ENCODE measurements at regions not wholly inside any gene's neighbourhood (a gene's known extent, or its start where the extent isn't known, plus 50 kb on each side); places are given as distances from the start of the nearest gene placed in this dataset.

DNA sequence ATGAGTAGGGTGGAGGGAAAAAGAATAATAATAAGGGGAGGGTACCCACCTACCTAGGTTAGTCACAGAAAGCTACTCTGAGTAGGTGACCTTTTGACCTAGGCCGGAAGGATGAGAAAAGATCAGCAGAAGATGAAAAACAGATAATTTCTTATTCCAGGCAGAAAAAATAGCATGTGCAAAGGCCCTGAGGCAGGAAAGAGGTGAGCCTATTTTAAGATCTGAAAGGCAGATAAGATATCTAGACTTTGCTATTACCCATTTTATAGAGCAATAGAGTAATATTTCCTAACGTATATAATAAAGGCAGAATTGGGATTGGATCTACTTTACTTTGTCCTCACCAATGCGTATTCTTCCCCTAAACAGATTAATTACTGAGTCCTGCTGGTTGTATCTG lies 393.9 kb upstream of the MPDZ start:
- Histone ChIP-seq H2AFZ (ENCODE audit: low read depth, low read length) (no peak overlapping the region), H3K36me3 (replicated peaks; ENCODE audit: low read depth, low read length) (no peaks in the 10 kb centered on the region), H3K79me2 (ENCODE audit: low read length) (no peaks in the 10 kb centered on the region), H3K9ac (ENCODE audit: low read length) (no peak overlapping the region), H3K4me1 (ENCODE audit: low read length) (no peaks in the 10 kb centered on the region), H3K9me3 (ENCODE audit: insufficient read depth, low read length) (no peaks in the 10 kb centered on the region), H4K20me1 (ENCODE audit: insufficient read depth, low read length) (no peaks in the 10 kb centered on the region), H3K27me3 (ENCODE audit: low read depth, low read length) (no peaks in the 10 kb centered on the region), H3K27ac (ENCODE audit: low read length) (no peak overlapping the region), H3K4me2 (ENCODE audit: low read length) (no peak overlapping the region), H3K4me3 (ENCODE audit: low read length) (no peak overlapping the region)
- TF ChIP-seq CTCF (IDR thresholded peaks at IDR 0.05; ENCODE audit: low read depth, low read length) (no peak), EZH2phosphoT487 (IDR thresholded peaks at IDR 0.05; ENCODE audit: low read depth) (no peak)

- Histone ChIP-seq H3K4me1 (ENCODE audit: low read length) (peaks cover 22% of the 10 kb centered on the region), H3K79me2 (ENCODE audit: low read length) (no peaks in the 10 kb centered on the region), H3K4me2 (ENCODE audit: low read length) (peak overlapping the region; percentile 2; the same call in 1 of the 2 replicates), H3K36me3 (replicated peaks; ENCODE audit: low read depth, low read length) (no peaks in the 10 kb centered on the region), H3K9ac (ENCODE audit: low read length) (no peak overlapping the region), H4K20me1 (ENCODE audit: insufficient read depth, low read length) (no peaks in the 10 kb centered on the region), H2AFZ (ENCODE audit: low read depth, low read length) (peak overlapping the region; percentile 1; the same call in 1 of the 2 replicates), H3K27ac (ENCODE audit: low read length) (no peak overlapping the region), H3K27me3 (ENCODE audit: low read depth, low read length) (no peaks in the 10 kb centered on the region), H3K4me3 (ENCODE audit: low read length) (no peak overlapping the region), H3K9me3 (ENCODE audit: insufficient read depth, low read length) (no peaks in the 10 kb centered on the region)
- TF ChIP-seq EZH2phosphoT487 (IDR thresholded peaks at IDR 0.05; ENCODE audit: low read depth) = no peak
- TF ChIP-seq CTCF (IDR thresholded peaks at IDR 0.05; ENCODE audit: low read depth, low read length) = no peak
These were observed 386.1 kb upstream of the MPDZ start for GRCh38 chr9:13665418-13666066.

- no peaks in the 10 kb centered on the region for H3K27me3 ChIP-seq (ENCODE audit: low read depth, low read length)
- no peaks in the 10 kb centered on the region for H3K9me3 ChIP-seq (ENCODE audit: insufficient read depth, low read length)
- peak overlapping the region; percentile 43 for H3K4me3 ChIP-seq (ENCODE audit: low read length)
- peak overlapping the region; percentile 22; the same call in 1 of the 2 replicates for H3K27ac ChIP-seq (ENCODE audit: low read length)
- H3K4me2 ChIP-seq (ENCODE audit: low read length) = peak overlapping the region; percentile 63
- no peak overlapping the region for H3K9ac ChIP-seq (ENCODE audit: low read length)
- no peaks in the 10 kb centered on the region for H3K36me3 ChIP-seq (replicated peaks; ENCODE audit: low read depth, low read length)
- no peaks in the 10 kb centered on the region for H3K79me2 ChIP-seq (ENCODE audit: low read length)
- TF ChIP-seq CTCF (IDR thresholded peaks at IDR 0.05; ENCODE audit: low read depth, low read length) = no peak
- TF ChIP-seq EZH2phosphoT487 (IDR thresholded peaks at IDR 0.05; ENCODE audit: low read depth) = no peak
- H3K4me1 ChIP-seq (ENCODE audit: low read length) = peaks cover 20% of the 10 kb centered on the region
- H2AFZ ChIP-seq (ENCODE audit: low read depth, low read length) = peak overlapping the region; percentile 95
- no peaks in the 10 kb centered on the region for H4K20me1 ChIP-seq (ENCODE audit: insufficient read depth, low read length)
These were observed 381.5 kb upstream of the MPDZ start for GRCh38 chr9:13661014-13661413.

- no peak overlapping the region for H3K4me2 ChIP-seq (ENCODE audit: low read length)
- H4K20me1 ChIP-seq (ENCODE audit: insufficient read depth, low read length) = no peaks in the 10 kb centered on the region
- TF ChIP-seq EZH2phosphoT487 (IDR thresholded peaks at IDR 0.05; ENCODE audit: low read depth) = no peak
- no peak for TF ChIP-seq CTCF (IDR thresholded peaks at IDR 0.05; ENCODE audit: low read depth, low read length)
- no peak overlapping the region for H3K9ac ChIP-seq (ENCODE audit: low read length)
- H3K27ac ChIP-seq (ENCODE audit: low read length) = no peak overlapping the region
- H3K27me3 ChIP-seq (ENCODE audit: low read depth, low read length) = no peaks in the 10 kb centered on the region
- no peaks in the 10 kb centered on the region for H3K36me3 ChIP-seq (replicated peaks; ENCODE audit: low read depth, low read length)
- no peaks in the 10 kb centered on the region for H3K79me2 ChIP-seq (ENCODE audit: low read length)
- H3K9me3 ChIP-seq (ENCODE audit: insufficient read depth, low read length) = no peaks in the 10 kb centered on the region
- H2AFZ ChIP-seq (ENCODE audit: low read depth, low read length) = no peak overlapping the region
- no peak overlapping the region for H3K4me3 ChIP-seq (ENCODE audit: low read length)
- H3K4me1 ChIP-seq (ENCODE audit: low read length) = no peaks in the 10 kb centered on the region
These were observed 372.6 kb upstream of the MPDZ start for GRCh38 chr9:13651969-13652663.

All from OCI-LY3 (cell line).